CD4-positive, alpha-beta T cell treated with Interleukin-4 for 1 hour (primary cell): ENCODE measurements at regions not wholly inside any gene's neighbourhood (a gene's known extent, or its start where the extent isn't known, plus 50 kb on each side); places are given as distances from the start of the nearest gene placed in this dataset.

ENCODE experiments used
- DNase-seq, 2 donors: peaks; one replicate each; pipeline ENCODE4 v3.0.0-alpha.2; 2020 to 2022

GRCh38 chr4:22921936-22922335, 229.2 kb downstream of the GBA3 start:
- DNase-seq, result no peak

DNA sequence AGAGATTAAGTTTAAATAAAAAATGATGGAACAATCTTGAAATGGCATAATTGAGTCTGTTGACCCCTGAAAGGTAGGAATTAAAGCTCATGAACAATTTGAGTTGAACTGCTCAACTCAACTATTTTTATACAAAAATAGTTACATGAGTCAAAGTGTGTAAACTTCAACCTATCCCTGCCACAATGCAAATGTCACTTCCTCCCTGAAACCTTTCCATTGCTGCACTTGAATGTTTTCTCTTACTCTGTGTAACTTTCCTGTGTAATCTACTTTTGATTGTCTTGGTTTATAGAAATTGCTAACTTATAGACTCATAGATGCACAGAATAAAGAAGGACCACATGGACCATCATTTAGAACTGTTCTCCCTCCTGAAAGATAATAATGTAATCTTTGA, 218.5 kb downstream of the GBA3 start:
- no peak for DNase-seq

- no peak for DNase-seq
Observed at GRCh38 chr4:22910200-22910599, 217.5 kb downstream of the GBA3 start.

- no peak for DNase-seq
Observed at GRCh38 chr4:22906045-22906444, 213.3 kb downstream of the GBA3 start.

GRCh38 chr4:22903913-22904312, 211.2 kb downstream of the GBA3 start:
- DNase-seq, result no peak

- no peak for DNase-seq
Observed at GRCh38 chr4:22901631-22902030, 208.9 kb downstream of the GBA3 start.

- no peak for DNase-seq
Observed at GRCh38 chr4:22900876-22901275, 208.1 kb downstream of the GBA3 start.

DNA sequence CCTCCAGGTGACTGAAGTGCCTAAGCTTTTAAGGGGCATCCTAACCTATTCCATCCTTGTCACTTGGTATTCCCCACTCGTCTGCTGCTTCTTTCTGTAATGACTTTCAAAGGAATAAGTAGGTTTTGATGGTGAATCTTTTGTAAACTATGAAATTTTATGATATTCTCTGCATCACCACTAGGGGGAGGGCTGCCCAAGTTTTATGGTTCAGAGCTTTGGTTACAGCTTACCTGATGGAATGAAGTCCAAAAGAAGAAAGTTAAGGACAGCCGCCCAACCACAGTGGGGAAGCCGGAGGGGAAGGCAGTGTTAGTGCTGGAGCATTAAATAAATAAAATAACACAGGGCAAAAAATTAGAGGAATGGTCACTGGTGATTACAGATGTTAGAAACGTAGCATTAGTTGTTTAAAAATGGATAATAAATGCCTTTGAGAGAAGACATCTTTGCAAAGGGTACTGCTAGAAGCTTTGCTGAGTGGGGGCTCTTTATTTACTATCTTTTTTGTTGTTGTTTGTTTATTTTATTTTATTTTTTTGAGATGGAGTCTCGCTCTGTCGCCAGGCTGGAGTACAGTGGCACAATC, 204.9 kb downstream of the GBA3 start:
- DNase-seq, result no peak

DNA sequence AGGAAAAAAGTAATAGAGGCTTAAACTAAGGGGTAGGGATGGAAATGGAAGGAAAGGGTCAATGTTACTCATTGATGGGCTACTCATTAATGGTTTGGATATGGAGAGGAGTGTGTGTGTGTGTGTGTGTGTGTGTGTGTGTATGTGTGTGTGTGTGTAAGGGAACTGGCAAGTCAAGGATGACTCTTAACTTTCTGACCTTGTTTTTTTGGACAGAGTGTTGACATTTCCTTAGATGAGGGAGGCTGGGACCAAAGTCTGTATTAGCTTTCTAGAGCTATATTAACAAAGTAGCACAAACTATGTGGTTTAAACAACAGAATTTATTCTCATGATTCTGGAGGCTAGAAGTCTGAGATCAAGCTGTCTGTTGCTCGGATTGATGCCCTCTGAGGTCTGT, 202.7 kb downstream of the GBA3 start:
- DNase-seq, result no peak

- DNase-seq, result no peak
Observed at GRCh38 chr4:22884157-22884556, 191.4 kb downstream of the GBA3 start.

GRCh38 chr4:22881411-22881810, 188.7 kb downstream of the GBA3 start:
- no peak for DNase-seq

GRCh38 chr4:22877486-22878052, 184.8 kb downstream of the GBA3 start:
- DNase-seq, result no peak

DNA sequence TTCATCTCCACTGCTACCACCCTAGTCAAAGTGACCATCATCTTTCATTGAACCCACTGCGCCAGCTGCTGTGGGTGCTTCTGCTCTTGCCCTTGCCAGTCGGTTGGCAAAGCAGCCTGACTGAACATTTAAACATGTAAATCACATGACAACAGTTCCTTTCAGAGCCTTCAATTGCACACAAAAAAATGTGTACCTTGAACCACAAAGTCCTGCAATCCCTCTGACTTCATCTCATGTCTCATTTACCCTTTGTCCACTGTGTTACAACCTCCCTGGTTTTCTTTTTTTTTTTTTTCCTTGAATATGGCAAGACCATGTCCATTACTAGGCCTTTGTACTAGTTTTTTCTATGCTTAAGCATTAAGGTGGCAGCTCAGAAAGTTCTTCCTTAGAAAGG, 183.5 kb downstream of the GBA3 start:
- no peak for DNase-seq

DNA sequence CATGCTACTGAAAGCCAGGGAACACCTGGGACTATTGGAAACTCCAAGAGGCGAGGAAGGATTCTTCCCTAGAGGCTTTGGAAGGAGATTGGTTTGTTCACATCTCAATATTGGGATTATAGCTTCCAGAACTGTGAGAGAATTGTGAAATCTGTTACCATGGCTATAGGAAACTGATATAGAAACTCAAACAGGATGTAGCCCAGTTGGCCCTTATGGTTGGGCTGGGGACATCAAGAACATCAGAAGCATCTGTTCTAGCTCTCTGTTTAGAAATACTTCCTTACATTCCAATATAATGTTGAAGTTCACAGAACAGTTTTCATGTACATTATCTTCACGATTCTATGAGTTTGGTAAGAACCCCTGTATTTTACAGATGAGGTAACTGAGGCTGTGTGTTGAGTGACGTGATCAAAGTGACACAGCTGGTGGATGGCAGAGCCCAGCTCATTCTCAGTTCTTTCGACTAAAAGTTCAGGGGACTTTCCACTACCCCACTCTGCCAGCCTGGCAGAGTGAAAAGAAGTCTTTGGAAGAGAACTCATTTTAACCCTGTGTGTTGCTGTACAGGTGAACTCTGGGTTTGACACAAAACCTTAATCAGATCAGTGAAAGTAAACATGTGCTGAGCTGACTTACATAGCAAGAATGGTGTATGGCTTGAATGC, 183.0 kb downstream of the GBA3 start:
- DNase-seq, result no peak

GRCh38 chr4:22874334-22874912, 181.7 kb downstream of the GBA3 start:
- DNase-seq, result no peak

GRCh38 chr4:22873899-22874298, 181.2 kb downstream of the GBA3 start:
- DNase-seq, result no peak

DNA sequence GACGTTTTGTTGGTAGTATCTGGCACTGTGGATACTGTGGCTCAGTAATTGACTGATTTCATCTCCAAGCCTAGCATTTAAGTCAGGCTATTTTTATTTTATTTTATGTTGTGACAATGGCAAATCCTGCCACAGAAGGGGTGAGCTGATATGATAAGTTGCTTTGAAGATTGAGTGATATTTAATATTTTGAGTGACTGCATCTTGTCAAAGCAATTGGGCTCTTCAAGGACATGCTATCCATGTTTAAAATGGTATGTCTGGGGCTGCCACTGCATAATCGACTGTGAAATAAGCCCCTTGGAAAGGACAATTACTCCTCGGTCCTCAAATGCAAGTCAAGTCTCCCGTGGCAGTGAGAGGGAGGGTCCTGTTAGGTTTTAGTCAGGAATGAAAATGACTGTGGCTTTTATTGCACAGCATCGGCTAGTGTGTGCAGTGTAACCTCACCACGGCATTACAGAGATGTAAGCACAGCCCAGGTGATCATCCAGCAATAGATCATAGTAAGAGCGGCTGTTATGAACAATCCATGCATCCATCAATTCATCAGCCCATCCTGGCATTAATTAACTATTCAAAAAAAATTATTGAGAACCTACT, 178.2 kb downstream of the GBA3 start:
- no peak for DNase-seq

- no peak for DNase-seq
Observed at GRCh38 chr4:22869235-22869634, 176.5 kb downstream of the GBA3 start.
